EH (cell line): ENCODE measurements at regions not wholly inside any gene's neighbourhood (a gene's known extent, or its start where the extent isn't known, plus 50 kb on each side); places are given as distances from the start of the nearest gene placed in this dataset.
"Not testable (repeated sequence)": the region's sequence is repeated elsewhere in the genome, so short reads cannot be mapped to it uniquely, and the experiment has no call there.

ENCODE experiments used
- DNase-seq: peaks from one replicate; pipeline ENCODE4 v3.0.0-alpha.2; 2015; ENCODE audit warnings: low read depth

DNA sequence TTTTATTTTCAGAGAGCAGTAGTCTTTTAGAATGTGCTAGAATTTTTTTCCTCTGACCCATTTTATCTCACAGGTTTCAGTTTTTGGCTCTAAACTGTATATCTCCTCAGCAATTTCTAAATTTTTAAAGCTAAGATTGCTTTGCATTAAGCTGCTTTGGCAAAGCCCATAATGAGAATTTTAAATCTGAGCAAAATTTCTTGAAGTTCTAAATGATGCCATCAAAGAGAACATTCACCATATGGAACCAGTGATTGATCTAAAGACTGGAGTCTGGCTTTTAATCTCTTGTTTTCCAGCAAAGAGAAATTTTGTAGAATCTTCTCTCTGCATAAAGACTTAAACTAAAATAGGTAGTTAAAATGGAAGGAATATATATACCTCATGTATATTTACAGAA lies 313.6 kb downstream of the TBC1D32 start:
- DNase-seq: no peak

DNA sequence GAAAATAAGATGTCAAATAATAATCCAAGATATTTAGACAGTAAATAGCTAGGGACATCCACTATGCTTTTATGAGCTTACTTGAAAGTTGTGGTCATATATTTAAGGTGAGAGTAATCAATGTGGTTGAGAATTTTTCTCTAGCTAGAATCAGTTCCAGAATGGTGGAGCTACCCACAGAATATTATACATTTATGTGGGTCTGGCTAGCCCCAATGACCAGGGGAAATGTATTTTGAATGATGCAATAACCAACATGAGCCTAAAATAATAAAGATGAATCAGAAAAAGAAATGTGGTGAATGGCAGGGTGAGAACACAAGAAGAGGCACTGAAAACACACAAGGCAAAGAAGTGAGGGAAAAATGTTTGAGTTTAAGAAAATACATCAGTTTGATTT lies 325.7 kb downstream of the TBC1D32 start:
- DNase-seq: no peak

DNA sequence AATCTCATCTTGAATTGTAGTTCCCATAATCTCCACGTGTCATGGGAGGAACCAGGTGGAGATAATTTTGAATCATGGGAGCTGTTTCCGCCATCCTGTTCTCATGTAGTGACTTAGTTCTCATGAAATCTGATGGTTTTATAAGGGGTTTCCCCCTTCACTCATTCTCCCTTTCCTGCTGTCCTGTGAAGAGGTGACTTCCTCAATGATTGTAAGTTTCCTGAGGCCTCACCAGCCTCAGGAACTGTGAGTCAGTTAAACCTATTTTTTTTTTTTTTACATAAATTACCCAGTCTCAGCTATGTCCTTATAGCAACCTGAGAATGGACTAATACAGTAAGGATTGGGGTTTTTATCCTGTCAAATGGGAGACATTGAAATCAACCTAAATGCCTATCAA lies 328.3 kb downstream of the TBC1D32 start:
- DNase-seq: no peak

DNA sequence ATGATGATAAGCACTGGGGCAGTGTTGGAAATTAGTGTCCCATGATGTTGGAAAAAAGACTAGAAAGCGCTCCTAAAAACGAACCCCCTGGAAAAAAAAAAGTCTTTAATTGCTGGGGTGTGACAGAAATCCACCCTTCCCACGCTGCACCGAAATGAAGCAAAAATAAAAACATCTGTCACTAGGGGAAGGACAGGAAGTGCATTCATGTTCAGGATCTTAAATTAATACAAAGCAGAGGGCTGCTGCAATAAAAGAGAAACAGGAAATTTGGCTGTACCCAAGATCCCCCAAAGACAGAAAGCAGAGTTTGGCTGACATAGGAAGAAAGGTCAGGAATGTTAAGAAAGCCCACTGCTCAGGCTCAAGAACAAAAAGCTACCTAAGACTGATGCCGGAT lies 333.9 kb downstream of the TBC1D32 start:
- no peak for DNase-seq

DNA sequence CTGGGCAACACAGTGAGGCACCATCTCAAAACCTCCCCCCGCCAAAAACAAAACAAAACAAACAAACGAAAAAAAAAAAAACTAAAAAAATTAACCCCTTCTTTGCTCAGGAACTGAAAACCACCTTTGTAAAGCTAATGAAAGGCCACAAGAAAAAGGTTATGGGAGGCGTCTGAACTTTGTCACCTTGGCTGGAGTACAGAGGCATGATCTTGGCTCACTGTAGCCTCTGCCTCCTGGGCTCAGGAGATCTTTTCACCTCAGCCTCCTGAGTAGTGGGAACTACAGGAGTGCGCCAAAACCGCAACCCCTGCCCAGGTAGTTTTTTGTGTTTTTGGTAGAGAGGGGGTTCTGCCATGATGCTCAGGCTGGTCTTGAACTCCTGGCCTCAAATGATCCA lies 337.9 kb downstream of the TBC1D32 start:
- DNase-seq: no peak

DNA sequence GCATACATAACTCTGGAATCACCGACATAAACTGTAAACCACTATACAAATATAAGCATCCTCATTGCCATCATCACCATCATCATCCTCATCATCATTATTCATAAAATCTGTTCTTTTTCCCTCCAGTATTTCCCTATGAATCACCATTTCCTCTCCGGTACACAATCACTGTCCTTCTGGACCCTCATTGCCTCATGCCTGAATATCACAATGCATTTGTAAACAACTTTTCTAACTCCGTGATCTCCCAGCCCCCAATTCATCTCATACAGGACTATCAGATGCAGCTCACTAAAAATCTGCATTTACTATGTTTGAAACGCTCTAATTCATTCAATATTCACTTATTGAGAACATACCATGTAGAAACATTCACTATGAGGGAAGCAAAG lies 339.7 kb downstream of the TBC1D32 start:
- no peak for DNase-seq

DNA sequence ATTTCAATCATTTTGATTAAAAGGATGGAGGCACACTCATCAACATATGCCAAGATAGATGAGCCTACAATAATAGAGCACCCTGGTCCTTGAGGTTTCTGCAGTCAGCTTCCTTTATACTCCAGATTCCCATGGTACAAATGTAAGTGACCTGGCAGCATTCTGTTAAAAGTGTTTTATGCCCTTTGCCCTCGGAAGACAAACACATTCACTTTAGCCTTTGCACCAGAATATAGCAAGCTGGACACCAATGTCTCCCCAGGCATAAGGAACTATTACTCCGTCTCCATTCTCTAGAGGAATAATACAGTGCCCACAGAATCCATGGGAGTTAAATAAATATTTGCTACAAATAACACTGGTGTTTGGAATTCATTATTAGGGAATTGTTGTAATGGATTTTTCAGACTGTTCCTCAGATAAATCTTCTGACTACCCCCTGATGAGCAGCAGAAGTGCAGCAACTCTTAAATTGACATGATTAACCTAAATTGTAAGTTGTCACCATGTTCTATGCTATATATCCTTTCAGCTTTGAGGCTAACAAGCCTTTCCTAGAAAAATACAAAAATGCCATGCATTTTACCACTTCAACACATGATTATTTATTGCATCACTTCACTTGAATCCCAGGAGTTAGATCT lies 340.2 kb downstream of the TBC1D32 start:
- DNase-seq: no peak

DNA sequence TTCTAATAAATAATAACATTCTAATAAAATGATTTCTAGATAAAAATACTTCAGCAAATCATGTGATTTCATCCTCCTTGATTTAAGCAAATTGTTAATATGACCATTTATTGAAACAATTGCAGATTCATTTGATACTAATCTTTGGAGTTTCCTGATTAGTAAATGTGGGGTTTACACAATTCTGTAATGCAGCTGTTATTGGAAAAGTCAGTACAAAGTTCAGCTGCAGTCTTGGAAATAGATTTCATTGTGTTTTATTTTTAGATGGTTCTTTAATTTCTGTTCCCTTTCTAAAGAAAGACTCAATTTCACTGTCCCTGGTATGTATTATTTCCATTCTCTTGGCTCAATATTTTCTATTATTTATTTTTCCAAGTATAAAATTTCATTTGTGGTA lies 342.0 kb downstream of the TBC1D32 start:
- DNase-seq: no peak

DNA sequence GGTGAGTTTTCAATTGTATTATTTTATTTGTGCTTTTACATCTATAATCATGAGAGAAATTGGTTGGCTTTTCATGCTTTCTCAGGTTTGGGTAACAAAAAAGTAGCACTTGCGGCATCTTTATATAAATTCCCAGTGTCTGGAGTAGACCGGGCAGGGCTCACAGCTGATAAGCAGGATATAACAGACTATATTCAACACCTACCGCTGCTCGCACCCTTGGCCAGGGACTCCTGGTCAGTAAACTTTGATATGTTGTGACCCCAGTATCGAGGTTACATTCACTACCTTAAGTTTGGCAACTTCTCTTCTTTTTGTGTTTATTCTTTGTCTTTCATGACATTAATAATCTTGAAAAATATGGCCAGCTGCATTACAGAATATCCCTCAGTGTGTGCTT lies 343.4 kb downstream of the TBC1D32 start:
- no peak for DNase-seq

DNA sequence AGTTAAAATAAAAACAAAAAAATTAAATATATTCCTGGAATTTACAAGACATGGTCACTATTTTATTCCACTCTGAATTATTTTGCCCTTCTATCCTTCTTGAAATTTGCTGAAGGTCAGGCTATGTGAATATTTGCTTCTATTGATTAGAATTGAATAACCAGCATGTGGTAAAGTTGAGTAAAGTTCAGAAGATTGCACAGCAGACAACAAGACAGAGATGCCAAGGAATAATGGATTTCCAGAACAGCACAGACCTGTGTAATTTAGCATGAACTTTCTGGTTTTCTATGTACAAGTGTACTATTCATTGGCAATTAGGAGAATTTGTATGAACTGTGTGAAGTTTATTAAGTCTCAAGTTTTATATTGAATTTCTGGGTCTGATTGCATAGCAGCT lies 352.4 kb downstream of the TBC1D32 start:
- DNase-seq: no peak

DNA sequence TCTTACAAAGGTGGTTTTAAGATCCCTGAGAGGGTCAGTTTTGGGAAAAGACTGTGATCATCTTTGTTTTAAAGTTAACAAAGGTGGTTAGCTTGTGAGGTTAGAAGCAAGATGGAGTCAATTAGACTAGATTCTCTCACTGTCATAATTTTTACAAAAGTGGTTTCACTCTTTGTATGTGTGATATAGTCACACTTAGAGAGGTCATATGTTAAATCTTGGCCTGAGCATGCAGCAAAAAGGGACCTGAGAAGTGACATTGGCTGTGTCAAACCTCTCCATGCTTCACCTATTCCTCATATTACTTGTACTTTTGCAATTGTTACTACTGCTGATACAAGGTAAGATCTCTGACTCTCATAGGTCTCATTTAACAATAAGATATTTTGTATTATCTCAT lies 368.0 kb downstream of the TBC1D32 start:
- DNase-seq: no peak

DNA sequence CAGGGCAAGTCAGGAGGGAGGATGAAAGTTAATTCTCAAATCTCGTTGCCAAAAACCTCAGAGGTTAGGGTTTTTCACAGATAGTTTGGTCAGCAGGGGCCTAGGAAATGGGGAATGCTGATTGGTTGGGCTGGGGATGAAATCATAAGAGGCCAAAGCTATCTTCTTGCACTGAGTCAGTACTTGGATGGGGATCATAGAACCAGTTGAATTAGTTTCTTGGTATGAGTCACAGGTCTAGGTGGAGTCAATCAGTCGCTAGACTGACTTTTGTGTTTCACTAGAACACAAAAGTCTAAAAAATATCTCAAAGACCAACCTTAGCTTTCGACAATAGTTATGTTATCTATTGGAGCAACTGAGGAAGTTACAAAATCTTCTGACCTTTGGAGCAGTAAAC lies 368.5 kb downstream of the TBC1D32 start:
- DNase-seq: no peak

DNA sequence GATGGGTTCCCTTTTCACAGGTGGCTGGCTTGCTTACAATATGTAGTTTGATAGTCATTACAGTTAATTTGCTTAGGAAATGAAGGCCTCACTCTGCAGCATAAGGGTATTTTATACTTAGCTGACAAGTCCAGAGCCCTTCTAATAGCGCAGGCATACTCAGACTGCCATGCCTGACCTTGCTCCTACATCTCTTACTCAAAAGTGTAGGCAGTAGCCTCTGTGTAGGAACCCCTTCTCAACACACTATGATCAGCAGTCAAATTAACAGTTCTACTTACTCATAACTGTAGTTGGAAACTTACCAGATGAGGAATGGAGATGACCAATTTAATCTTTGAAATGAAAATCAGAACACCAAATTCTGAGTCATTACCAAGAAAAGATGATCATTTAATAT lies 373.5 kb downstream of the TBC1D32 start:
- no peak for DNase-seq

DNA sequence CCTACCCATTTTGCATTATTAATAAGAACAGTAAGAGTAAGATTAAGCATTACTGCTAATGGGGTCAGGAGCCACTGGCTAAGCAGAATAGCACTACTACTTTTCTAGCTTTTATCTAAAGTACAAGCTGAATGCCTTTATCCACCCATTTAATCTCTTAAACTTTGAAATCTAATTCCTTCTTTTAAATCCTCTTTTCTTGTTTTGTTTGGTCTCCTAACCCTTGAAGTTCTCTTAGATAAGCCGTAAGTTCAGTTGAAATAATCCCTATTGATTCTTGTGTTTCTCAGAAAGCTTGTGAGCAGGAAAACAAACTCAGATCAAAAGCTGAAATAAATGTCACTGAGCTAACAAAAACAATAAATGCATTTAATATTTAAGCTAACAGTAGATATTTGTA lies 380.2 kb downstream of the TBC1D32 start:
- no peak for DNase-seq

DNA sequence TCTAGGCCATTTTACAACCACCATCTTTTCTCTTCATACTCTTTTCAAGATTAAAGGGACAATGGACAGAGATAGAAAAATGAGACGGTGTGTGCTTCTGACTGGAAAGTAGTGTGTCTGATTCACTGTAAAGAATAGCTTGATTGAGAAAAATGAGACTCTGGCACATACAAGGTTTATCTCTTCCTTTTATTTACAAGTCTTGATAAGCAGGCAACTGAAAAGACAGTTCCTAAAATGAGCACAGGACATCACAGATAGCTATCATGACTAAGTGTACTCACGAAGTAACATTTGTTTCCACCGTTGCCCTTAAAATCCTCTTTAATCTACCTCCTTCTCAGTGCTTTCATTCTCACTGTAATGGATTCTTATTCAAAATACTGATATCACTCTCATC lies 383.0 kb downstream of the TBC1D32 start:
- no peak for DNase-seq

DNA sequence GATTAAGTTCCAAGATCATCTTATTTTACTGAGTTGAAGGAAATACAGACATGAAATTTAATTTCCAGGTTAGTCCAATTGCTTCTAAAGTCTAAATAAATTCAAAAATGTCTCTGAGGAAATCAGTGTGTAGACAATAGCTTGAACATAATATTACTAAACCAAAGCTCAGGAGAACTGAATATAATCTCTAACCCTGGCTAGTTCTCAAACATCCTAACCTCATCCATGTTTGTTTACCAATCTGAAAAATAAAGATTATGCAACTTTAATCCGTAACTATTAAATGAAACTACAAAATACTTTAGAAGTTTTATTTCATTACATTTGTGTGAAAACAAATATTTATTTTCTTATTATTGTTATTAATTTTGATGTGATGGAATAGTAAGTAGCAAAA lies 387.2 kb downstream of the TBC1D32 start:
- DNase-seq: no peak

DNA sequence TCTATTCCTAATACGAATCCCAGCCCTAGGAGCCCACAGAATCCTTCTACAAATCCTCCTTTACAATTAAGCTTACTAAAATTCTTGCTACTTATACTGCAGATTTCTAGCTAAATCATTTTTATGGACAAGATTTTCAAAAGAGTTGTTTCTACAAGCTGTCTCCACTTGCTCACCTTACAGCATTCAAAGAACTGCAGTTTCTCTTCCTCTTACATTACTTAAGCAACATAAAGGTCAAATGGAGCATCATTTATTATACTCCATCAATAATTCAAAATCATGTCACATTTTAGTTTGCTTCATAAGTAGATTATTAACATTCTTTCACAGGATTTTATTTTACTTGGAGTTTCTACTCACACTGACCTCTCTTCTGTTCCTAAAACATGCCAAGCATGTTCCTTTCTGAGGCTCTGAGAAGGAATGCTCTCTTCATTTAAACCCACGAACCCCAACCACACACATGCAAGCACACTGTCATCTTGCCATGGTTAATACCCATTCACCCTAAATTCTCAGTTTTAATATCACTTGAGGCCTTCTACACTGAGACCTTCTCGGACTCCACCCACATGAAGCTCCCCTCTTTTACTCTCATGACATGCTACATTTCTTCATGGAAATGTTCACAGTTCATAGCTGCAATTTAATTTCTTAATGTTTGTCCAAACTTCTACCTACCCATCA lies 388.2 kb downstream of the TBC1D32 start:
- DNase-seq: no peak

DNA sequence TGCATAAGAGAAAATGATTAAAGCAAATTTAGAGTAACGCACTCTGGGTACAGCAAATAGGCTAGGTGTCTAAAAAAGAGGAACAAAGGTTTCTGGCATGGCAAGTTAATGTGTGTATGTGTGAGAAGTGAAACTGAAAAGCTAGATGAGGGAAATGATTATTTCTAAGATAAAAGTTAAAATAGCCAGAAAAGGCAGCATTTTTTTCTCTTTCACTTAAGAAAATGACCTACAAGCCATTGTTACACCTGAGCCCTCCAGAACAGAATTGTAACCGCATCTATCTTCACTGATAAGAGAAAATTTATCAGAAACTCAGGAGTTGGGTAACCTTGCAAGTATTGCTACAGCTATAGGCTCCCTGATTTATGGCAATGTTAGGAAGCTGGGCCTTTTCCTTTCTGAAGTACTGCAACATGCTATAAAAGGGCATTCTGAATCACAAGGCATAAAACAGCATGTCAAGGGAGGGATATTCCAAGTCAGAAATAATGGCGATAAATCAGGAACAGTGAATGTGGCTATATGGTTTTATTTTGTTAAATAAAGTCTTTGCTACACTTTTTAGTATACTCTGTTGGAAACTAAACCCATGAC lies 395.3 kb downstream of the TBC1D32 start:
- no peak for DNase-seq

DNA sequence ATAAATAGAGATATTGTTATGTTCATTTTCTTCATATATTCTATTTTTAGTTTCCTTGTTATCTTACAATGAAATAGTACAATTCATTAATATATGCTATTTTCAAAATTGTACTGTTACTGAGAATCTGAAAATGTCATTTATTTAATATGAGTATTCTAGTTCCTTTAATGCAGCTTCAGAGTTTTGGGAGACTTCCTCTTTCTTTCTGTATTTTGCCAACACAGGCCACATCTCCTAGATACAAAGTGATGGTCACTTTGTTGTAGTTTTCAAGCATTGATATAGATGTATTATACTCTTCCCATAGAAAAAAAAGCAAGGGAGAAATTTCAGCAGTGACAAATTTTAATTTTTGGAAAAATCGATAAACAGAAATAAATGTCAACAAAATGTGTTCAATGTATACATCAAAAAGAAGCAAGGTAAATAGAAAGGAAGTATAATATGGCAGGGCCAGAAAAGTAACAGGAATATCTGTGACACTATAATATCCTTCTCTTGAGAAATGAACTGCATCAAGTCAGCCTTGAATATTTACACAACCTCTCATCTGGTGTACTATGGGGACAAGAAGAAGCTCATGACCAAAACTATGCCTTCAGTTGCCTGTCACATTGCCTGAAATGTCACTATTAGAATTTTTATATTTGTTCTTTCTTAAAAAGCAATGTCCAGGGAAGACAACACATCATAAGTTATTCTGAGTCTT lies 396.0 kb downstream of the TBC1D32 start:
- DNase-seq: no peak

DNA sequence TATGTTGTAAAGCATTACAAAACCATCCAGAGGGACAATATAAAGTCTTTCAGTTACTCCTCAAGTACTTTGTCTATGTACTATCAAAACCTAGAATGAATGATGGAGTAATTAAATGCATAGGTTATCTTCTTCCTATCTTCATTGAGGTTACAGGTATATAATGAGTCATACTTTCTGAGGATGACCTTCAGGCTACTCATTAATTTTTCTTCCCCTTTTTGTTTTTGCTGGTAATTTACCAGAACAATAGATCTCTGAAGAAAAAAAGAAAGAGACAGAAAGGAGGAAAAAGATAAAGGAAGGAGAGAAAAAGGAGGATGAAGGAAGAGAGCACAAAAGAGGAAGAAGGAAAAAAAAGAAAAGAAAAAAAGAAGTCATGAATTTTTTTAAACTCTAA lies 398.4 kb downstream of the TBC1D32 start:
- DNase-seq: no peak

DNA sequence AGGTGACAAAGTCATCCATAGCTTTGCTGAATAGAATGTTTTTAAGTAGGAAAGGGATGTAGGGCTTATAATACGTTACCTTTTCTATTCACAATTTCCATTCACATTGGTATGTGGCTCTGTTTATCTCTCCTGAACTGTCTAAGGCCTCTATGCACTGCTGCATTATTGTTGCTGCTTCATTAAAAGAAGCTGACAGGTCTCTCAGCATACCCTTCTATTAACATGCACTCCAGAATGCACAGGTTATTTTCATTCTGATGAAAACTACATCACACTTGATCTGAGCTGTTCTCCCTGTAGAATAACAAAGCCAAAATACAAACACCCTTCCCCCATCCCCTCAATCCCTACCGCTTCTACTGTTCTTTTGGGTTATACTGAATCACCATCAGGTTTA lies 399.3 kb downstream of the TBC1D32 start:
- no peak for DNase-seq

DNA sequence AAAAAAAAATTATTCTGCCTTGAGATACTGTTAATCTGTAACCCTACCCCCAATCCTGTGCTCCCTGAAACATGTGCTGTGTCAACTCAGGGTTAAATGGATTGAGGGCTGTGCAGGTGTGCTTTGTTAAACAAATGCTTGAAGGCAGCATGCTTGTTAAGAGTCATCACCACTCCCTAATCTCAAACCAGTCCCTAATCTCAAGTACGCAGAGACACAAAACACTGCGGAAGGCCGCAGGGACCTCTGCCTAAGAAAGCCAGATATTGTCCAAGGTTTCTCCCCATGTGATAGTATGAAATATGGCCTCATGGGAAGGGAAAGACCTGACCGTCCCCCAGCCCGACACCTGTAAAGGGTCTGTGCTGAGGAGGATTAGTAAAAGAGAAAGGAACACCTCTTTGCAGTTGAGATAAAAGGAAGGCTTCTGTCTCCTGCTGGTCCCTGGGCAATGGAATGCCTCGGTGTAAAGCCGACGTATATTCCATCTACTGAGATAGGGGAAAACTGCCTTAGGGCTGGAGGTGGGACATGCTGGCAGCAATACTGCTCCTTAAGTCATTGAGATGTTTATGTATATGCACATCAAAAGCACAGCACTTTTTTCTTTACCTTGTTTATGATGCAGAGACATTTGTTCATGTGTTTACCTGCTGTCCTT lies 402.6 kb downstream of the TBC1D32 start:
- DNase-seq: not testable (repeated sequence)

DNA sequence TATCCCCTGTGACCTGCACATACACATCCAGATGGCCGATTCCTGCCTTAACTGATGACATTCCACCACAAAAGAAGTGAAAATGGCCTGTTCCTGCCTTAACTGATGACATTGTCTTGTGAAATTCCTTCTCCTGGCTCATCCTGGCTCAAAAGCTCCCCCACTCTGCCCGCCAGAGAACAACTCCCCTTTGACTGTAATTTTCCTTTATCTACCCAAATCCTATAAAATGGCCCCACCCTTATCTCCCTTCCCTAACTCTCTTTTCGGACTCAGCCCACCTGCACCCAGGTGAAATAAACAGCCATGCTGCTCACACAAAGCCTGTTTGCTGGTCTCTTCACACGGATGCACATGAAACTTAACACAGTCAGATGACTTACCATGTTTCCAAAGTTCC lies 403.8 kb downstream of the TBC1D32 start:
- DNase-seq: not testable (repeated sequence)
